ENCODE measurements at regions not wholly inside any gene's neighbourhood (a gene's known extent, or its start where the extent isn't known, plus 50 kb on each side); places are given as distances from the start of the nearest gene placed in this dataset.
"Not testable (repeated sequence)": the region's sequence is repeated elsewhere in the genome, so short reads cannot be mapped to it uniquely, and the experiment has no call there.

DNA sequence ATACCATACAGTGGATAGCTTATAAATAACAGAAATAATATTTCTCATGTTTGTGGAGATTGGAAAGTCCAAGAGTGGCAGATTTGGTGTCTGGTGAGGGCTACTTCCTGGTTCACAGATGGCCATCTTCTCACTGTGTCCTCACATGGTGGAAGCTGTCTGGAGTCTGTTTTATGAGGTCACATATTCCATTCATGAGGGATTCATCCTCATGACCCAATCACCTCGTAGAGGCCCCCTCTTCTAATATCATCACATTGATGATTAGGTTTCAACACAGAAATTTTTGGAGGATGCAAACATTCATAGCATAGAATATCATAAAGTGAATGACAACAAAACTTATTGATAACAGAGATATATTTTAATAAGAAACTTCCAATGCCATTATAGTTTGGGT is 568.0 kb downstream of the STIM2 start:
- no peak overlapping the region for H2AFZ ChIP-seq (ENCODE audit: low read depth, low read length)

DNA sequence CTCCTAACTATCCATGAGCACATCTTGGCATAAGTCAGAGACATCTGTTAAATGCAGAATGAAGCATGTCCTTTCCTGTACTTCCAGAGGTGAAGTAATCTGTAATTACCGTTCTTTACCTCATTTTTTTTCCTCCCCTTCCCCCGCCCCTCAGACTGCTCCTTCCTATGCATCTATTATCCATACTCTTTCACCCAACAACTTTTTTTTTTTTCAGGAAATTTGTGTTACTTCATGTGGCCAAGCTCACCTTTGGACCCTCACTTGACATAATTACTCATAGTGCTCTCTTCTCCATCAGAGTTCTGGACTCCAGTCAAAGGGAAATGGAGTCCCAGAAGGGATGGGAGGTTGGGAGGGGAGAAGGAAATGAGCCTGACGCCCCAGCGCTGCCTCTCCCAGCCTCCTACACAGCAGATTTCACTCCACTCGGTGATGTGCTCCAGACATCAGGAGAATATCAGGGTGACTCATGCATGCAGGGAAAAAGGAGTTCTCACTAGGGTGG is 568.8 kb downstream of the STIM2 start:
- DNase-seq (ENCODE audit: low read depth) (peak; percentile 42), FAIRE-seq (no peak)
- no peaks in the 10 kb centered on the region for H3K9me3 ChIP-seq (ENCODE audit: insufficient read depth, low read depth, low read length)
- H3K36me3 ChIP-seq (ENCODE audit: insufficient read depth, low read length), result no peaks in the 10 kb centered on the region
- H3K9ac ChIP-seq (ENCODE audit: low read length), result no peak overlapping the region
- Mint-ChIP-seq H3K27me3 (ENCODE audit: low read depth, unreplicated experiment) (no peaks in the 10 kb centered on the region), H3K27ac (ENCODE audit: unreplicated experiment) (peak overlapping the region; percentile 78), H3K4me1 (ENCODE audit: low read depth, unreplicated experiment) (no peaks in the 10 kb centered on the region), H3K9me3 (ENCODE audit: unreplicated experiment) (peaks cover 2% of the 10 kb centered on the region), H3K4me3 (ENCODE audit: unreplicated experiment) (peak overlapping the region; percentile 34), H3K36me3 (ENCODE audit: low read depth, unreplicated experiment) (no peaks in the 10 kb centered on the region)
- no peak overlapping the region for H3K4me2 ChIP-seq (ENCODE audit: low read length)
- H4K20me1 ChIP-seq (ENCODE audit: insufficient read depth, low read length), result no peaks in the 10 kb centered on the region
- H3K4me3 ChIP-seq (ENCODE audit: insufficient read depth, low read depth, low read length), result no peak overlapping the region
- H3K79me2 ChIP-seq (ENCODE audit: insufficient read depth, low read length), result no peaks in the 10 kb centered on the region
- no peaks in the 10 kb centered on the region for H3K27me3 ChIP-seq (ENCODE audit: insufficient read depth, low read length)
- TF ChIP-seq, protein P1, sequence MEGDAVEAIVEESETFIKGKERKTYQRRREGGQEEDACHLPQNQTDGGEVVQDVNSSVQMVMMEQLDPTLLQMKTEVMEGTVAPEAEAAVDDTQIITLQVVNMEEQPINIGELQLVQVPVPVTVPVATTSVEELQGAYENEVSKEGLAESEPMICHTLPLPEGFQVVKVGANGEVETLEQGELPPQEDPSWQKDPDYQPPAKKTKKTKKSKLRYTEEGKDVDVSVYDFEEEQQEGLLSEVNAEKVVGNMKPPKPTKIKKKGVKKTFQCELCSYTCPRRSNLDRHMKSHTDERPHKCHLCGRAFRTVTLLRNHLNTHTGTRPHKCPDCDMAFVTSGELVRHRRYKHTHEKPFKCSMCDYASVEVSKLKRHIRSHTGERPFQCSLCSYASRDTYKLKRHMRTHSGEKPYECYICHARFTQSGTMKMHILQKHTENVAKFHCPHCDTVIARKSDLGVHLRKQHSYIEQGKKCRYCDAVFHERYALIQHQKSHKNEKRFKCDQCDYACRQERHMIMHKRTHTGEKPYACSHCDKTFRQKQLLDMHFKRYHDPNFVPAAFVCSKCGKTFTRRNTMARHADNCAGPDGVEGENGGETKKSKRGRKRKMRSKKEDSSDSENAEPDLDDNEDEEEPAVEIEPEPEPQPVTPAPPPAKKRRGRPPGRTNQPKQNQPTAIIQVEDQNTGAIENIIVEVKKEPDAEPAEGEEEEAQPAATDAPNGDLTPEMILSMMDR (IDR thresholded peaks at IDR 0.05; ENCODE audit: insufficient read depth, low read depth, low read length), result no peak
- TF ChIP-seq EZH2 (IDR thresholded peaks at IDR 0.05; ENCODE audit: insufficient read depth, low read length), result no peak
- H3K27ac ChIP-seq (ENCODE audit: low read depth, low read length), result no peak overlapping the region
- H3K4me1 ChIP-seq (ENCODE audit: insufficient read depth, low read length), result no peaks in the 10 kb centered on the region
- H2AFZ ChIP-seq (ENCODE audit: low read depth, low read length), result no peak overlapping the region

More for the DNA sequence above, 568.0 kb downstream of the STIM2 start:
- no peaks in the 10 kb centered on the region for H3K4me1 Mint-ChIP-seq (ENCODE audit: low read depth, unreplicated experiment)
- Histone ChIP-seq H3K27ac (ENCODE audit: low read depth, low read length) (no peak overlapping the region), H3K27me3 (ENCODE audit: insufficient read depth, low read length) (no peaks in the 10 kb centered on the region), H3K79me2 (ENCODE audit: insufficient read depth, low read length) (no peaks in the 10 kb centered on the region), H3K4me2 (ENCODE audit: low read length) (no peak overlapping the region), H4K20me1 (ENCODE audit: insufficient read depth, low read length) (no peaks in the 10 kb centered on the region), H3K4me1 (ENCODE audit: insufficient read depth, low read length) (no peaks in the 10 kb centered on the region), H3K36me3 (ENCODE audit: insufficient read depth, low read length) (no peaks in the 10 kb centered on the region), H3K9me3 (ENCODE audit: insufficient read depth, low read depth, low read length) (no peaks in the 10 kb centered on the region), H3K9ac (ENCODE audit: low read length) (no peak overlapping the region), H3K4me3 (ENCODE audit: insufficient read depth, low read depth, low read length) (no peak overlapping the region)
- no peaks in the 10 kb centered on the region for H3K27me3 Mint-ChIP-seq (ENCODE audit: low read depth, unreplicated experiment)
- TF ChIP-seq, protein P1 (IDR thresholded peaks at IDR 0.05; ENCODE audit: insufficient read depth, low read depth, low read length), result no peak
- no peaks in the 10 kb centered on the region for H3K9me3 Mint-ChIP-seq (ENCODE audit: unreplicated experiment)
- no peak for FAIRE-seq
- no peak overlapping the region for H3K27ac Mint-ChIP-seq (ENCODE audit: unreplicated experiment)
- no peaks in the 10 kb centered on the region for H3K36me3 Mint-ChIP-seq (ENCODE audit: low read depth, unreplicated experiment)
- no peak for DNase-seq (ENCODE audit: low read depth)
- H3K4me3 Mint-ChIP-seq (ENCODE audit: unreplicated experiment), result no peak overlapping the region

DNA sequence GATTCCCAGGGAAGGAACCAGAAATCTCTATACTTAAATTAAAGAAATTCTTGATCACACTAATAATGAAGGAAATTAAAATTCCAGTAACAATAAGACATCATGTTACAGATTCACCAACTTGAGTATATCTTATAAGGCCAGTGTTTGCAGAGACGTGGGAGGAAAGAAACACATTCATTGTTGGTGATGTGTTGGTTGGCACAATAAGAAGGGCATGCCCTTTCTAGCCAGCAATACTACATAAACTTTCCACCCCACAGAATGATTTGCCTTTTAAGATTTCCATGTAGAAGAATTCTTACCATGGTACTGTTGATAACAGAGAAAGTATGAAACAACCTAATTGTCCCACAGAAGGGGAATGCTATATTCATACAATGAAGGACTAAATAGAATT is 581.5 kb downstream of the STIM2 start:
- no peaks in the 10 kb centered on the region for H3K36me3 ChIP-seq (ENCODE audit: insufficient read depth, low read length)
- no peak overlapping the region for H3K27ac ChIP-seq (ENCODE audit: low read depth, low read length)
- no peak overlapping the region for H3K4me2 ChIP-seq (ENCODE audit: low read length)
- peak; percentile 46 for DNase-seq (ENCODE audit: low read depth)
- no peaks in the 10 kb centered on the region for H4K20me1 ChIP-seq (ENCODE audit: insufficient read depth, low read length)
- no peak overlapping the region for H2AFZ ChIP-seq (ENCODE audit: low read depth, low read length)
- H3K36me3 Mint-ChIP-seq (ENCODE audit: low read depth, unreplicated experiment), result no peaks in the 10 kb centered on the region
- H3K9me3 ChIP-seq (ENCODE audit: insufficient read depth, low read depth, low read length), result no peaks in the 10 kb centered on the region
- FAIRE-seq, result no peak
- H3K4me3 Mint-ChIP-seq (ENCODE audit: unreplicated experiment), result no peak overlapping the region
- H3K9ac ChIP-seq (ENCODE audit: low read length), result no peak overlapping the region
- no peaks in the 10 kb centered on the region for H3K4me1 Mint-ChIP-seq (ENCODE audit: low read depth, unreplicated experiment)
- H3K4me1 ChIP-seq (ENCODE audit: insufficient read depth, low read length), result no peaks in the 10 kb centered on the region
- no peaks in the 10 kb centered on the region for H3K27me3 Mint-ChIP-seq (ENCODE audit: low read depth, unreplicated experiment)
- TF ChIP-seq, protein P1 (IDR thresholded peaks at IDR 0.05; ENCODE audit: insufficient read depth, low read depth, low read length), result no peak
- no peak for TF ChIP-seq EZH2 (IDR thresholded peaks at IDR 0.05; ENCODE audit: insufficient read depth, low read length)
- no peak overlapping the region for H3K4me3 ChIP-seq (ENCODE audit: insufficient read depth, low read depth, low read length)
- H3K79me2 ChIP-seq (ENCODE audit: insufficient read depth, low read length), result no peaks in the 10 kb centered on the region
- H3K27me3 ChIP-seq (ENCODE audit: insufficient read depth, low read length), result no peaks in the 10 kb centered on the region
- H3K9me3 Mint-ChIP-seq (ENCODE audit: unreplicated experiment), result no peaks in the 10 kb centered on the region
- H3K27ac Mint-ChIP-seq (ENCODE audit: unreplicated experiment), result no peak overlapping the region

DNA sequence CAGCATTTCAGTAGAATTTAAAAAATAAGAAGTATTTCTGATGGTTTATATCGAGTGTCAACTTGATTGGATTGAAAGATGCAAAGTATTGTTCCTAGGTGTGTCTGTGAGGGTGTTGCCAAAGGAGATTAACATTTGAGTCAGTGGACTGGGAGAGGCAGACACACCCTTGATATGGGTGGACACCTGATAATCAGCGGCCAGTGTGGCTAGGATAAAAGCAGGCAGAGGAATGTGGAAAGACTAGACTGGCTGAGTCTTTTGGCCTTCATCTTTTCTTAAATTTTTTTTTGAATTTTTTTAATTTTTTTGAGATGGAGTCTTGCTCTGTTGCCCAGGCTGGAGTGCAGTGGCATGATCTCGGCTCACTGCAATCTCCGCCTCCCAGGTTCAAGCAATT is 582.0 kb downstream of the STIM2 start:
- H3K27ac Mint-ChIP-seq (ENCODE audit: unreplicated experiment); FAIRE-seq: not testable (repeated sequence)

More for the DNA sequence above, 582.0 kb downstream of the STIM2 start:
- not testable (repeated sequence) for H3K4me1 ChIP-seq (ENCODE audit: insufficient read depth, low read length); H3K27me3 Mint-ChIP-seq (ENCODE audit: low read depth, unreplicated experiment); H3K4me2 ChIP-seq (ENCODE audit: low read length); H3K27ac ChIP-seq (ENCODE audit: low read depth, low read length); H3K9ac ChIP-seq (ENCODE audit: low read length); H3K36me3 Mint-ChIP-seq (ENCODE audit: low read depth, unreplicated experiment); H3K4me3 ChIP-seq (ENCODE audit: insufficient read depth, low read depth, low read length); H3K9me3 Mint-ChIP-seq (ENCODE audit: unreplicated experiment); H3K27me3 ChIP-seq (ENCODE audit: insufficient read depth, low read length); H3K9me3 ChIP-seq (ENCODE audit: insufficient read depth, low read depth, low read length); H2AFZ ChIP-seq (ENCODE audit: low read depth, low read length); H3K36me3 ChIP-seq (ENCODE audit: insufficient read depth, low read length); H3K4me1 Mint-ChIP-seq (ENCODE audit: low read depth, unreplicated experiment); DNase-seq (ENCODE audit: low read depth); H3K4me3 Mint-ChIP-seq (ENCODE audit: unreplicated experiment); H3K79me2 ChIP-seq (ENCODE audit: insufficient read depth, low read length); H4K20me1 ChIP-seq (ENCODE audit: insufficient read depth, low read length)

Measured in astrocyte (in vitro differentiated cells and primary cell).